Activated CD4-positive, alpha-beta memory T cell treated with anti-CD3 and anti-CD28 coated beads for 36 hours (primary cell): ENCODE measurements at regions not wholly inside any gene's neighbourhood (a gene's known extent, or its start where the extent isn't known, plus 50 kb on each side); places are given as distances from the start of the nearest gene placed in this dataset.

Source experiments
- CTCF ChIA-PET: fragments of 350-600 bp; sonication (Branson Sonifier 250); formaldehyde crosslinking; loops from one replicate; lab custom pipeline; 2021; ENCODE audit warnings: antibody characterized with exemption, inconsistent platforms; lab: Charles Lee
- POLR2A ChIA-PET: fragments of 350-600 bp; sonication (Branson Sonifier 250); formaldehyde crosslinking; loops from one replicate; lab custom pipeline; 2021; ENCODE audit warnings: antibody characterized with exemption; lab: Charles Lee
- DNase-seq: peaks from one replicate; pipeline ENCODE4 v3.0.0-alpha.2; 2020
- H3K27ac Mint-ChIP-seq: one replicate; pipeline ENCODE4 v1.8.0; 2021; ENCODE audit warnings: mixed read lengths
- H3K27me3 Mint-ChIP-seq: one replicate; pipeline ENCODE4 v1.8.0; 2021; ENCODE audit warnings: mixed read lengths
- H3K36me3 Mint-ChIP-seq: one replicate; pipeline ENCODE4 v1.8.0; 2021; ENCODE audit warnings: mixed read lengths
- H3K4me1 Mint-ChIP-seq: one replicate; pipeline ENCODE4 v1.8.0; 2021; ENCODE audit warnings: low read depth, mixed read lengths
- H3K4me3 Mint-ChIP-seq: one replicate; pipeline ENCODE4 v1.8.0; 2021; ENCODE audit warnings: mild to moderate bottlenecking, mixed read lengths
- H3K9me3 Mint-ChIP-seq: one replicate; pipeline ENCODE4 v1.8.0; 2021; ENCODE audit warnings: mixed read lengths
- intact Hi-C: fragments of 100-400 bp; cut with micrococcal nuclease; formaldehyde crosslinking; loops from one replicate; pipeline ENCODE4 v1.15.1; 2023

DNA sequence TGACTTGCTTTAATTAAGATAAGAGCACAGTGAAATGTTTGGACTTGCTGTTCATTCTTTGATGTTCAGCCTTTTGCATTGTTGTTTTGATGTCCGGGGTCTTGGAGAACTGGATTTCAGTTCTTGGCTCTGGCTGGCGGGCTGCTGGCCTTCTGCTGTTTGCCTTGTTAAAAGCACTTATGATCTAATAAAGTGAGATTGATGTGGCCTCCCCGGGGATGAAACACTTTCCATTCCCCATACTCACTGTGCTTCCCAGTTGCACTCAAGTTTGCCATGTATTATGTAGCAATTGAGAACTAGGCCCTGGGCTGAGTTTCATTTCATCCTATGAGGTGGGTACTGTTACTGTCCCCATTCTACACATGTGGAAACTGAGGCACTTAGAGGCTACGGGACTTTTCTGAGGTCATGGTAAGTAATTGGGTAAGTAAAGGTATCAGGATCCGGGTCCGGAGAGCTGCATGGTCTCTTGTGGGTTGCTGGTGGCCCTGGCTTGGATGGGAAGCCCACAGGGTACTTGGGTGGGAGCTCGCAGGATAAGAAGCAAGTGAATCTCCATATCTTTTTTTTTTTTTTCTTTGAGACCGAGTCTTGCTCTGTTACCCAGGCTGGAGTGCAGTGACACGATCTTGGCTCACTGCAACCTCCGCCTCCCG lies 127.7 kb upstream of the ZBTB40 start:
- intact Hi-C loops = no loop called here
- Mint-ChIP-seq H3K4me3 (no peak overlapping the region), H3K27me3 (peaks cover 1% of the 10 kb centered on the region), H3K27ac (no peak overlapping the region), H3K4me1 (no peaks in the 10 kb centered on the region), H3K9me3 (no peaks in the 10 kb centered on the region), H3K36me3 (no peaks in the 10 kb centered on the region)
- CTCF ChIA-PET = no interaction called here
- POLR2A ChIA-PET = no interaction called here
- DNase-seq = no peak

DNA sequence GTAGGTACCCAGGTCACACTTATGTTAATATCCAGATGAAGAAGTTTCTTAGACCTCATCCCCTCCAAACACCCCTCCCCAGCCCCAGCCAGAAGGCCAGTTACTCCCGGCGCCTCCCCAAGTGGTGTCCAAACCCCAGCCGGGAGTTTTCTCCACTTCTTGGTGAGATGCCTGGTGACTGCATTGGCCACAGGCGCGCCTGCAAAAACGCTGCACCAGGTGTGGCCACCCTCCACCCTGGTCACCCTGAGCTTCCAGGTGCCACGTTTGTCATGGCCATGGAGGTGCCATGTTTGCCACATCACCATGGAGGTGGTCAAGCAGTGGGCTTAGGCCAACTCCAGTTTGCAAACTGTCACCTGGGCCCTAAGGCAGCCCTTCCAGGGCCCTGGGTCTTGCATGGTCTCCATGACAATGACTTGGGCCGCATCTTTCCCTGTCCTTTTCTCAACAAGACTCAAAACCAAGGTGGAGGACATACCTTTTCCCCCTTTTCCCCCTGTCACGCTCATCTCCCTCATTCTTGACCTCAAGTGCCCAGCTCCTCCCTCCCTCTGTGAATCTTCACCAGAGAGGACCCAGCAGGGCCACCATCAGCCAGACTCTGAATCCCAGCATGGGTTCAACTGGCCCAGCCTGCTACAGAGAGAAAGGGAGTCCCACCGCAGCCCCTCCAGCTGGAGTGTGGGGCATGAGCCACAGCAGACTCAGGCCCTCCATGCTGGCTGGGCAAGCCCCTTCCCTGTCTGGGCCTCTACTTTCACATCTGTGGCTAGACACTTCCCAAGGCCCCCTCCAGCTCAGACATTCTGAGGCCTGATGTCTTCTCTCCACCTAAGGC lies 125.9 kb upstream of the ZBTB40 start:
- Mint-ChIP-seq H3K9me3 (no peaks in the 10 kb centered on the region), H3K27ac (no peak overlapping the region), H3K4me1 (no peaks in the 10 kb centered on the region), H3K27me3 (peaks cover 1% of the 10 kb centered on the region), H3K4me3 (no peak overlapping the region), H3K36me3 (no peaks in the 10 kb centered on the region)
- DNase-seq = no peak
- ChIA-PET CTCF (no interaction called here), POLR2A (interaction anchor here (0.7 kb wide), 1 partner anchor 554 kb away, joined by 3 read pairs; no protein-coding TSS in a partner anchor)
- intact Hi-C loops = no loop called here

GRCh38 chr1:22326372-22326915 lies 125.2 kb upstream of the ZBTB40 start:
- POLR2A ChIA-PET = no interaction called here
- intact Hi-C loops = no loop called here
- Mint-ChIP-seq H3K27me3 (peaks cover 1% of the 10 kb centered on the region), H3K36me3 (no peaks in the 10 kb centered on the region), H3K4me1 (no peaks in the 10 kb centered on the region), H3K9me3 (no peaks in the 10 kb centered on the region), H3K27ac (no peak overlapping the region), H3K4me3 (no peak overlapping the region)
- CTCF ChIA-PET = no interaction called here
- no peak for DNase-seq

GRCh38 chr1:22326931-22327330 lies 124.7 kb upstream of the ZBTB40 start:
- ChIA-PET POLR2A (no interaction called here), CTCF (no interaction called here)
- H3K9me3 Mint-ChIP-seq = no peaks in the 10 kb centered on the region
- H3K36me3 Mint-ChIP-seq = no peaks in the 10 kb centered on the region
- no peaks in the 10 kb centered on the region for H3K4me1 Mint-ChIP-seq
- no peak for DNase-seq
- H3K4me3 Mint-ChIP-seq = no peak overlapping the region
- H3K27ac Mint-ChIP-seq = no peak overlapping the region
- intact Hi-C loops = no loop called here
- peaks cover 2% of the 10 kb centered on the region for H3K27me3 Mint-ChIP-seq

GRCh38 chr1:22327411-22327810 lies 124.2 kb upstream of the ZBTB40 start:
- POLR2A ChIA-PET = no interaction called here
- intact Hi-C loops = no loop called here
- Mint-ChIP-seq H3K27ac (no peak overlapping the region), H3K27me3 (peaks cover 2% of the 10 kb centered on the region), H3K4me3 (no peak overlapping the region), H3K36me3 (no peaks in the 10 kb centered on the region), H3K9me3 (no peaks in the 10 kb centered on the region), H3K4me1 (no peaks in the 10 kb centered on the region)
- DNase-seq = no peak
- CTCF ChIA-PET = no interaction called here

DNA sequence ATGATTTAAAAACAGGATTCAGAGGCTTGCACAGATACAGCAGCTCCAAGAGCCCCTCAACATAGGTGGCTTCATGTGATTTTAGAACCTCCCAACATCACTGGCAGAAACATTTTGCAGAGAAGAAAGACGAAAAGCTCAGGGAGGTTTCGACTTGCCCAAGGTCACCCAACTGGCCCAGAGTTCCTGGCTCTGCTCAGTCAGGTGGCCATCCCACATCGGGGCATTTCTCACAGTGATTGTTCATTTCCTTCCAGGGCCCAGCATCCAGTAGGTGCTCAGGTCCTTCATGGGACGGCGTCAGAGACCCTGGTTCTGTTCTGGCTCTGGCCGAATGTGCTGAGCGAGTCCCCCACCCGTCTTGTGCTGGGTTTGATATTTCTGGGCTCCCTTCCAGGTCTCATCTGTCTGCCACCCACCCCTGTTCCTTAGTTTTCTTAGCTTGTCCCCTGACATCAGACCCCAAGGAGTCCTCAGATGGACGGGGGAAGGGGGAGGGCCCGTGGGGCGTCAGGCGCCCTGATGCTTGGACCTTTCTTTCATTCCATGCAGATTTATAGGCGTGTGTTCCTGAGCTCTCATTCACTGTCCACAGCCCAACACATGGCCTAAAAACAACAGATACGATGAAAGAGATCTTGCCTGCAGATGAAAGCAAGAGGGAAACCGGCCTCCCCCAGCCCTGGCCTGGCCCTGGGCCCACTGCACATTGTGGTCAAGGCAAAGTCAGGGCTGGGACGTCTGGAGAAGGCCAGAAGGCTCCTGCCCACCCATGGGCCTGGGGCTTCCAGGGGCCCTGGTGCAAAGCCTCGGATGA lies 123.1 kb upstream of the ZBTB40 start:
- peaks cover 5% of the 10 kb centered on the region for H3K27me3 Mint-ChIP-seq
- H3K9me3 Mint-ChIP-seq = no peaks in the 10 kb centered on the region
- ChIA-PET POLR2A (no interaction called here), CTCF (no interaction called here)
- intact Hi-C loops = no loop called here
- H3K36me3 Mint-ChIP-seq = no peaks in the 10 kb centered on the region
- H3K27ac Mint-ChIP-seq = no peak overlapping the region
- no peak for DNase-seq
- H3K4me1 Mint-ChIP-seq = no peaks in the 10 kb centered on the region
- H3K4me3 Mint-ChIP-seq = no peak overlapping the region

DNA sequence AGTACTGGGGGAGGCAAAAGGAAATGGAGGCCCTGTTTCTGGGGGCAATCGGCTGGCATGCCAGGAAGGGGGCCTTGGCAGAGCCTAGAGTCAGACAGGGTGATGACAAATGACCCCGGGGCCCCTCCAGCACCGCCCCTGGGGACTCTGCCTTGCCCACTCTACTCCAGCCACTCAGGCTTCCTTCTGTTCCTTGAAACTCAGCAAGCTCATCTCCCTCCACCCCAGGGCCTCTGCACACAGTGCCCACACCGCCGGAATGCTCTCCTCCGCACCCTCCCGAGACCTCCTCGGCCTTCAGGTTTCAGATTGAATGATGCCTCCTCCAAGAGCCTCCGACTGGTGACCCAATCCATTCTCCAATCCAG lies 122.5 kb upstream of the ZBTB40 start:
- no peak overlapping the region for H3K4me3 Mint-ChIP-seq
- no peak overlapping the region for H3K27ac Mint-ChIP-seq
- no peak for DNase-seq
- H3K9me3 Mint-ChIP-seq = no peaks in the 10 kb centered on the region
- no peaks in the 10 kb centered on the region for H3K4me1 Mint-ChIP-seq
- CTCF ChIA-PET = no interaction called here
- intact Hi-C loops = no loop called here
- H3K36me3 Mint-ChIP-seq = no peaks in the 10 kb centered on the region
- POLR2A ChIA-PET = no interaction called here
- H3K27me3 Mint-ChIP-seq = peaks cover 9% of the 10 kb centered on the region

GRCh38 chr1:22330092-22330759 lies 121.4 kb upstream of the ZBTB40 start:
- Mint-ChIP-seq H3K4me3 (no peak overlapping the region), H3K27me3 (peaks cover 14% of the 10 kb centered on the region), H3K9me3 (no peaks in the 10 kb centered on the region), H3K36me3 (no peaks in the 10 kb centered on the region), H3K4me1 (no peaks in the 10 kb centered on the region), H3K27ac (no peak overlapping the region)
- POLR2A ChIA-PET = interaction anchor here (0.6 kb wide), 1 partner anchor 13 kb away, joined by 4 read pairs; no protein-coding TSS in a partner anchor
- CTCF ChIA-PET = no interaction called here
- no peak for DNase-seq
- intact Hi-C loops = no loop called here

GRCh38 chr1:22330760-22331119 lies 120.9 kb upstream of the ZBTB40 start:
- CTCF ChIA-PET = no interaction called here

GRCh38 chr1:22331618-22332423 lies 119.8 kb upstream of the ZBTB40 start:
- ChIA-PET POLR2A (no interaction called here), CTCF (no interaction called here)
- Mint-ChIP-seq H3K27me3 (peaks cover 14% of the 10 kb centered on the region), H3K36me3 (no peaks in the 10 kb centered on the region), H3K27ac (no peak overlapping the region), H3K4me1 (no peaks in the 10 kb centered on the region), H3K9me3 (no peaks in the 10 kb centered on the region), H3K4me3 (no peak overlapping the region)
- intact Hi-C loops = no loop called here
- DNase-seq = no peak

More at GRCh38 chr1:22330760-22331119, 120.9 kb upstream of the ZBTB40 start:
- H3K27ac Mint-ChIP-seq = no peak overlapping the region
- POLR2A ChIA-PET = interaction anchor here (0.6 kb wide), 1 partner anchor 14 kb away, joined by 4 read pairs; no protein-coding TSS in a partner anchor
- intact Hi-C loops = no loop called here
- DNase-seq = no peak
- no peaks in the 10 kb centered on the region for H3K9me3 Mint-ChIP-seq
- H3K4me1 Mint-ChIP-seq = no peaks in the 10 kb centered on the region
- H3K4me3 Mint-ChIP-seq = no peak overlapping the region
- H3K36me3 Mint-ChIP-seq = no peaks in the 10 kb centered on the region
- peaks cover 14% of the 10 kb centered on the region for H3K27me3 Mint-ChIP-seq

- no peaks in the 10 kb centered on the region for H3K4me1 Mint-ChIP-seq
- intact Hi-C loops = no loop called here
- no peak overlapping the region for H3K4me3 Mint-ChIP-seq
- H3K27me3 Mint-ChIP-seq = peaks cover 14% of the 10 kb centered on the region
- ChIA-PET CTCF (no interaction called here), POLR2A (no interaction called here)
- DNase-seq = no peak
- H3K27ac Mint-ChIP-seq = no peak overlapping the region
- H3K36me3 Mint-ChIP-seq = no peaks in the 10 kb centered on the region
- no peaks in the 10 kb centered on the region for H3K9me3 Mint-ChIP-seq
Observed at GRCh38 chr1:22332424-22332717, 119.3 kb upstream of the ZBTB40 start.
